HFFc6 (cell line): ENCODE measurements at regions not wholly inside any gene's neighbourhood (a gene's known extent, or its start where the extent isn't known, plus 50 kb on each side); places are given as distances from the start of the nearest gene placed in this dataset.

ENCODE experiments used
- DNase-seq: peaks from one replicate; pipeline ENCODE4 v3.0.0-alpha.2; 2018
- H3K27ac Mint-ChIP-seq: 2 replicates; pipeline ENCODE4 v1.8.0; 2020; ENCODE audit warnings: mild to moderate bottlenecking, mixed read lengths
- H3K27me3 Mint-ChIP-seq: 2 replicates; pipeline ENCODE4 v1.8.0; 2021; ENCODE audit warnings: mild to moderate bottlenecking, moderate library complexity, mixed read lengths; ENCODE audit not compliant: insufficient read depth
- H3K36me3 Mint-ChIP-seq: 2 replicates; pipeline ENCODE4 v1.8.0; 2021; ENCODE audit warnings: low read depth, mixed read lengths
- H3K4me1 Mint-ChIP-seq: 2 replicates; pipeline ENCODE4 v1.8.0; 2020; ENCODE audit warnings: low read depth, mixed read lengths
- H3K4me3 Mint-ChIP-seq: 2 replicates; pipeline ENCODE4 v1.8.0; 2020; ENCODE audit warnings: mild to moderate bottlenecking, moderate library complexity, mixed read lengths
- H3K9me3 Mint-ChIP-seq: 2 replicates; pipeline ENCODE4 v1.8.0; 2020; ENCODE audit warnings: mild to moderate bottlenecking, mixed read lengths
- CTCF ChIP-seq: fragments of 200-600 bp; sonication (generic); IDR thresholded peaks from 2 replicates; pipeline ENCODE4 v1.5.0; 2021; ENCODE audit warnings: antibody characterized with exemption, mild to moderate bottlenecking

- no peak for DNase-seq
- Mint-ChIP-seq H3K9me3 (no peaks in the 10 kb centered on the region), H3K4me1 (peaks cover 18% of the 10 kb centered on the region), H3K36me3 (no peaks in the 10 kb centered on the region), H3K27me3 (no peaks in the 10 kb centered on the region), H3K27ac (no peak overlapping the region), H3K4me3 (no peak overlapping the region)
- no peak for TF ChIP-seq CTCF
Observed at GRCh38 chr9:118568704-118569103, 800.5 kb downstream of the BRINP1 start.

GRCh38 chr9:118569148-118569547, 800.1 kb downstream of the BRINP1 start:
- no peak for TF ChIP-seq CTCF
- no peak for DNase-seq
- peaks cover 13% of the 10 kb centered on the region for H3K4me1 Mint-ChIP-seq
- H3K27ac Mint-ChIP-seq = no peak overlapping the region
- no peaks in the 10 kb centered on the region for H3K27me3 Mint-ChIP-seq
- H3K36me3 Mint-ChIP-seq = no peaks in the 10 kb centered on the region
- no peaks in the 10 kb centered on the region for H3K9me3 Mint-ChIP-seq
- no peak overlapping the region for H3K4me3 Mint-ChIP-seq

GRCh38 chr9:118570066-118570465, 799.2 kb downstream of the BRINP1 start:
- H3K27me3 Mint-ChIP-seq = no peaks in the 10 kb centered on the region
- H3K4me1 Mint-ChIP-seq = peaks cover 14% of the 10 kb centered on the region
- no peak overlapping the region for H3K4me3 Mint-ChIP-seq

GRCh38 chr9:118575341-118576070, 793.7 kb downstream of the BRINP1 start:
- H3K4me3 Mint-ChIP-seq = peak overlapping the region; percentile 39; the same call in 1 of the 2 replicates
- TF ChIP-seq CTCF = no peak
- H3K27ac Mint-ChIP-seq = peak overlapping the region; percentile 21; the same call in 1 of the 2 replicates
- H3K27me3 Mint-ChIP-seq = no peaks in the 10 kb centered on the region
- DNase-seq = peak; percentile 19
- H3K4me1 Mint-ChIP-seq = peaks cover 13% of the 10 kb centered on the region
- peaks cover 5% of the 10 kb centered on the region; the same call in 1 of the 2 replicates for H3K36me3 Mint-ChIP-seq
- peaks cover 5% of the 10 kb centered on the region for H3K9me3 Mint-ChIP-seq

More at GRCh38 chr9:118570066-118570465, 799.2 kb downstream of the BRINP1 start:
- H3K27ac Mint-ChIP-seq = no peak overlapping the region
- DNase-seq = no peak
- no peaks in the 10 kb centered on the region for H3K9me3 Mint-ChIP-seq
- H3K36me3 Mint-ChIP-seq = no peaks in the 10 kb centered on the region
- TF ChIP-seq CTCF = no peak

GRCh38 chr9:118577121-118577520, 792.1 kb downstream of the BRINP1 start:
- Mint-ChIP-seq H3K9me3 (peaks cover 5% of the 10 kb centered on the region), H3K36me3 (peaks cover 5% of the 10 kb centered on the region; the same call in 1 of the 2 replicates), H3K4me3 (peak overlapping the region; percentile 62), H3K4me1 (peaks cover 13% of the 10 kb centered on the region), H3K27me3 (no peaks in the 10 kb centered on the region), H3K27ac (no peak overlapping the region; the same call in none of the 2 replicates)
- peak; percentile 49 for DNase-seq
- no peak for TF ChIP-seq CTCF
